ENCODE measurements at regions not wholly inside any gene's neighbourhood (a gene's known extent, or its start where the extent isn't known, plus 50 kb on each side); places are given as distances from the start of the nearest gene placed in this dataset.

GRCh38 chr15:31464216-31465082, 137.8 kb downstream of the KLF13 start:
- no peaks in the 10 kb centered on the region for H3K4me1 ChIP-seq
- no peaks in the 10 kb centered on the region for H3K36me3 ChIP-seq (ENCODE audit: low read depth, missing control alignments)
- 79 to 81% methylated on average over 10 to 13 of the region's 13 CpGs for WGBS, 2 donors
- DNase-seq: no peak
- no peaks in the 10 kb centered on the region for H3K27me3 ChIP-seq
- no peak overlapping the region for H3K4me3 ChIP-seq
- intact Hi-C loops (cut with DNase I; ENCODE audit: low total_unique reads): no loop called here
- TF ChIP-seq POLR2A (IDR thresholded peaks at IDR 0.05): no peak
- TF ChIP-seq CTCF (IDR thresholded peaks at IDR 0.05): no peak
- no peak overlapping the region for H3K27ac ChIP-seq
- no peaks in the 10 kb centered on the region for H3K9me3 ChIP-seq

GRCh38 chr15:31465083-31465955, 138.7 kb downstream of the KLF13 start:
- H3K27me3 ChIP-seq: no peaks in the 10 kb centered on the region
- intact Hi-C loops (cut with DNase I; ENCODE audit: low total_unique reads): no loop called here
- H3K36me3 ChIP-seq (ENCODE audit: low read depth, missing control alignments): no peaks in the 10 kb centered on the region
- TF ChIP-seq POLR2A (IDR thresholded peaks at IDR 0.05): no peak
- no peak for TF ChIP-seq CTCF (IDR thresholded peaks at IDR 0.05)
- no peak overlapping the region for H3K4me3 ChIP-seq
- H3K27ac ChIP-seq: no peak overlapping the region
- H3K9me3 ChIP-seq: no peaks in the 10 kb centered on the region
- 66 to 70% methylated on average over 7 to 10 of the region's 10 CpGs for WGBS, 2 donors
- no peak for DNase-seq
- no peaks in the 10 kb centered on the region for H3K4me1 ChIP-seq

- intact Hi-C loops (cut with DNase I; ENCODE audit: low total_unique reads): no loop called here
- DNase-seq: no peak
- Histone ChIP-seq H3K4me3 (no peak overlapping the region), H3K27me3 (no peaks in the 10 kb centered on the region), H3K27ac (no peak overlapping the region), H3K36me3 (ENCODE audit: low read depth, missing control alignments) (no peaks in the 10 kb centered on the region), H3K4me1 (no peaks in the 10 kb centered on the region), H3K9me3 (no peaks in the 10 kb centered on the region)
- TF ChIP-seq POLR2A (IDR thresholded peaks at IDR 0.05): no peak
- TF ChIP-seq CTCF (IDR thresholded peaks at IDR 0.05): no peak
- WGBS, 2 donors: 91 to 95% methylated on average over 7 of the region's 7 CpGs
These were observed 140.7 kb downstream of the KLF13 start for GRCh38 chr15:31467361-31467760.

GRCh38 chr15:31468911-31469785, 142.5 kb downstream of the KLF13 start:
- Histone ChIP-seq H3K27me3 (no peaks in the 10 kb centered on the region), H3K27ac (no peak overlapping the region), H3K36me3 (ENCODE audit: low read depth, missing control alignments) (no peaks in the 10 kb centered on the region), H3K4me1 (peaks cover 10% of the 10 kb centered on the region), H3K9me3 (no peaks in the 10 kb centered on the region), H3K4me3 (no peak overlapping the region)
- whole genome bisulfite sequencing, 2 donors: 74 to 96% methylated on average over 8 to 18 of the region's 24 CpGs
- DNase-seq: no peak
- TF ChIP-seq CTCF (IDR thresholded peaks at IDR 0.05) (no peak), POLR2A (IDR thresholded peaks at IDR 0.05) (no peak)
- intact Hi-C loops (cut with DNase I; ENCODE audit: low total_unique reads): no loop called here

All from testis (tissue), 2 donors.